Uterus (tissue), 2 donors: ENCODE measurements at regions not wholly inside any gene's neighbourhood (a gene's known extent, or its start where the extent isn't known, plus 50 kb on each side); places are given as distances from the start of the nearest gene placed in this dataset.

Experiments used
- POLR2A ChIP-seq, 2 donors: fragments of 450-650 bp; IDR thresholded peaks; one replicate each; pipeline ENCODE4 v1.6.1; 2016; ENCODE audit warnings: antibody characterized with exemption in 2 of 2, mild to moderate bottlenecking in 1 of 2, moderate library complexity in 1 of 2
- TF ChIP-seq, protein P1 (sequence below), 4 experiments: fragments of 200-600 bp in 2 of 4; fragments of 450-650 bp in 2 of 4; sonication (generic) in 2 of 4; IDR thresholded peaks; one replicate each; pipeline ENCODE4 v1.5.1; 2016 to 2019; ENCODE audit warnings: antibody characterized with exemption in 4 of 4, mild to moderate bottlenecking in 2 of 4, moderate library complexity in 1 of 4

DNA sequence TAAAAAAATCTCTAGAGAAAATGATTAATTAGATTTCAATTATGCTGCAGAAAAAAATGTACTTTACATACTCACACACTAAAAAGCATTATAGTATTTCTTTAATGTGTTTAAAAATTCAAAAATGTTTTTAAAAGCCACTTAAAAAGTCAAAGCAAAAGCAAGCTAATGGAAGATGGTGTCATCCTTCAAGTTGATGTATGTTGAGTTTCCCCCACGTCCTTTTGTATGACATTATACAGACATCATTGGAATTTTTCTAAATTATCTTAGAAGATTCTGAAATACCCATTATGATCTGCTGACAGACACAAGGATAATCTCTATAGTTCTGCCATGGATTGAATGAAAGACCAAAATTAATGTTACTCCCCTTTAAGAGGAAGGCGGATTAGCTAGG lies 393.7 kb upstream of the TENM3 start:
- TF ChIP-seq, protein P1, sequence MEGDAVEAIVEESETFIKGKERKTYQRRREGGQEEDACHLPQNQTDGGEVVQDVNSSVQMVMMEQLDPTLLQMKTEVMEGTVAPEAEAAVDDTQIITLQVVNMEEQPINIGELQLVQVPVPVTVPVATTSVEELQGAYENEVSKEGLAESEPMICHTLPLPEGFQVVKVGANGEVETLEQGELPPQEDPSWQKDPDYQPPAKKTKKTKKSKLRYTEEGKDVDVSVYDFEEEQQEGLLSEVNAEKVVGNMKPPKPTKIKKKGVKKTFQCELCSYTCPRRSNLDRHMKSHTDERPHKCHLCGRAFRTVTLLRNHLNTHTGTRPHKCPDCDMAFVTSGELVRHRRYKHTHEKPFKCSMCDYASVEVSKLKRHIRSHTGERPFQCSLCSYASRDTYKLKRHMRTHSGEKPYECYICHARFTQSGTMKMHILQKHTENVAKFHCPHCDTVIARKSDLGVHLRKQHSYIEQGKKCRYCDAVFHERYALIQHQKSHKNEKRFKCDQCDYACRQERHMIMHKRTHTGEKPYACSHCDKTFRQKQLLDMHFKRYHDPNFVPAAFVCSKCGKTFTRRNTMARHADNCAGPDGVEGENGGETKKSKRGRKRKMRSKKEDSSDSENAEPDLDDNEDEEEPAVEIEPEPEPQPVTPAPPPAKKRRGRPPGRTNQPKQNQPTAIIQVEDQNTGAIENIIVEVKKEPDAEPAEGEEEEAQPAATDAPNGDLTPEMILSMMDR (IDR thresholded peaks at IDR 0.05): no peak
- no peak for TF ChIP-seq POLR2A (IDR thresholded peaks at IDR 0.05)
